IPS-18c (cell line): ENCODE measurements at regions not wholly inside any gene's neighbourhood (a gene's known extent, or its start where the extent isn't known, plus 50 kb on each side); places are given as distances from the start of the nearest gene placed in this dataset.
"Not testable (repeated sequence)": the region's sequence is repeated elsewhere in the genome, so short reads cannot be mapped to it uniquely, and the experiment has no call there.

Experiments
- H3K4me3 ChIP-seq: 2 replicates; pipeline ENCODE4 v1.7.0; 2013; ENCODE audit warnings: low read depth, mild to moderate bottlenecking, low read length, moderate library complexity; ENCODE audit not compliant: insufficient read depth
- H3K9me3 ChIP-seq: one replicate; pipeline ENCODE4 v1.6.1; 2013; ENCODE audit warnings: mild to moderate bottlenecking, low read length, moderate library complexity; ENCODE audit not compliant: control insufficient read depth, insufficient read depth

DNA sequence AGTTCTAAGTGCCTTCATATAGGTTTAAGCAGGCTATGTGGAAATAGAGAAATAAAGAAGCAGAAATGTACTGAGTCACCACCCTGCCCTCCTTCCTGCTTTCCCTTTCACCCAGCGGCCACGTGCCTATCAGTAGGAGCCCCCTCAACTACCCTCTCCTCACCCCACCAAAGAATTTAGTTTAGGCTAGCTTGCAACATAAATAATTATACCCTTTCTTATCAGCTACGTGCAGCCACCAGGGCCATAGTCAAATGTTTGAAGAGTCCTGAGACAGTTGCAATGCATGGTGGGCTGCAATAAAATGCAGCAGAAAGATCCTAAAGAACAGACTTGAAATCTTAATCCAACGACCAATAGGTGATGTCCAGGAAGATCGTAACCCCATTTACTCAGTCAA, 101.2 kb downstream of the RTP5 start:
- Histone ChIP-seq H3K9me3 (no peaks in the 10 kb centered on the region), H3K4me3 (no peak overlapping the region)

DNA sequence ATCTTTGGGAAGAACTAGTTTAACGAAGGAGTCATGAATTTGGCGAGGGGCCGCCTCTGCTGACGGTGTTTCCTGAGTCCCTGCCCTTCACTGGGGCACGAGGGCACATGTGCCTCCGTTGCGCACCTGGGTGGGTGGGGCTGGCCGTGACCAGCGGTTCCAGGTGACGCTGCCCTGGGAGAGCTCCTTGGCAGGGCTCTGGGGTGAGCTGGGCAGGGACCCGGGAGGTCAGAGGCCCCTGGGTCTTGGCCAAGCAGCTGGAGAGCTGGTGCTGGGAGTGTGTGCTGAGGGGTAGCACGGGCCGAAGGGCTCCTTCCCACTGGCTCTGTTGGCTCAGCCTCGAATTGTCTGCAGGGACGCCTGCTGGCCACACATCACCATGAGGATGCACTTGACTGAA, 104.6 kb downstream of the RTP5 start:
- H3K4me3 ChIP-seq = no peak overlapping the region
- H3K9me3 ChIP-seq = no peaks in the 10 kb centered on the region

DNA sequence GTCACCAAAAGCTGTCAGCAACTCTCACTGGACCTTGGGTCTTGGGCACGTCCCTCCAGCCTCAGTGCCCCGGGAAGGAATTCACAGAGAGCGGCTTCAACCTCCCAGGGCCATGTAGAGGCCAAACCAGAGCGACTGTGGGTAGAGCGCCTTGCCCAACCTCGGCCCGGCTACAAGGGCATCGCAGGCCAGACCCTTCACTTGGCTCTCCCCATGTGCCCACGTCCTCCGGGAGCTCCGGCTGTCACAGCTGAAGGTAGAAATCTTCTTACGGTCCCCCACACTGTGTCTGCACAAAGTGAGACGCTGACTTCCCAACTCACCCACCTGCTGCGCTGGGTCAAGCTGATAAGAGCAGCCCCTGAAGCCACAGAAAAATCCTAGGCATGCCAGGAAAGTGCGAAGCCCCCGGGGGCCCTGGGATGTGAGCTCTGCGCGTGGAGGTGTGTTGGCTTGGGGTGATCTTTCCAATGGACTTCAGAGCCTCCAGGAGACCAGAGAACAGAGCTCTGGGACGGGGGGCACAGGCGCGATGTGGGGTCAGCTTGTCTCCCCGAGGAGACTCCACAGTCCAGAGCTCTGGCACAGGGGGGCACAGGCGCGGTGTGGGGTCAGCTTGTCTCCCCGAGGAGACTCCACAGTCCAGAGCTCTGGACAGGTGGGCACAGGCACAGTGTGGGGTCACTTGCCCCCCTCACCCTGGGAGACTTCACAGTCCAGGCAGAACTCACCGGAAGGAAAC, 105.5 kb downstream of the RTP5 start:
- no peaks in the 10 kb centered on the region for H3K9me3 ChIP-seq

DNA sequence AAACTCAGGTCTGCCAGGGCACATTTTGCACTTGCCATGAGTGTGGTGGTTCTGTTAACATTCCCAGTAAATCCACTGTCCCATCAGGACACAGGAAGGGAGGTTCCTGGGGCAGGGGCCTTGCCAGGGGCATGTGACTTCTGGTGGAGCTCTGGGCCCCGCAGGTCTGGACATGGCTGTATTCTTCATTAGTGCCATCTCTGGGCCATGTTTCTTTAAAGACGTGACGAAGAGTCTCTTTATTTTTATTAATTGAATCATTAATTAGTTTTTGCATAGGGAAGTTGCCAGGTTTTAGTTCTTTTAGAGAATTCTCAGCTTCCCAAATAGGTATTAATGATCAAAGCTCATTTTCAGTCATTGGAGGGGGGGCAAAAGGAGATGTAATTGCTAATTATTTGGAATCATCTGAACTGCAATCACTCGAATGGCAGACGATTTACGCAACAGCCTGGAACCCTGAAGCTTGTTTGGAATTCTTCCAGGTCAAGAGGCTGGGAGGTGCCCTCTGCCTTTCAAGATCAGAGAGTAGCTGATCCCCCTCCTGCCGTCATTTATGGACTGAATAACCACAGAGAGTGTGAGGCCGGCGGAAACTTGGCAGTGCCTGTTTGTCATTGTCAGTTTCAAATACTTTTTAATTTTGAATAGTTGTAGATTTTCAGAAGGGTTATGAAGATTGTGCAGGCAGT, 106.2 kb downstream of the RTP5 start:
- H3K4me3 ChIP-seq = no peak overlapping the region
- no peaks in the 10 kb centered on the region for H3K9me3 ChIP-seq

More for the DNA sequence above, 105.5 kb downstream of the RTP5 start:
- no peak overlapping the region for H3K4me3 ChIP-seq

DNA sequence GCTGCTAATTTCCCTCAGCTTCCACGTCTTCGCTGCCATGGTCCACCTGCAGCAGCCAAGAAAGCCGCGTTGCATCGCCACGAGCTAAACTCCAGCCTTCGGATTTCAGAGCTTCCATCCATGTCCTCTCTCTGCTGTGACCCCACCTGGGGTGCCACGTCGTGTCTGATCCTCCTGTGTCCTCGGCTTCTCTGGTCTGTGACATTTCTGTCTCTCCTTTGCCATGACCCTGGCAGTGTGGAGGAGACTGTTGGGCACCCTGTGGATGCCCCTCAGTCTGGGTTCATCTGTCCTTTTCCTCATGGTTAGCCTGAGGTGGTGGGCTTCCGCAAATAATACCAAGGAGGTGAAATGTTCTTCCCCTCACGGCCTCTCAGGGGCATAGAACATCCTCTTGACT, 106.8 kb downstream of the RTP5 start:
- no peaks in the 10 kb centered on the region for H3K9me3 ChIP-seq
- no peak overlapping the region for H3K4me3 ChIP-seq

DNA sequence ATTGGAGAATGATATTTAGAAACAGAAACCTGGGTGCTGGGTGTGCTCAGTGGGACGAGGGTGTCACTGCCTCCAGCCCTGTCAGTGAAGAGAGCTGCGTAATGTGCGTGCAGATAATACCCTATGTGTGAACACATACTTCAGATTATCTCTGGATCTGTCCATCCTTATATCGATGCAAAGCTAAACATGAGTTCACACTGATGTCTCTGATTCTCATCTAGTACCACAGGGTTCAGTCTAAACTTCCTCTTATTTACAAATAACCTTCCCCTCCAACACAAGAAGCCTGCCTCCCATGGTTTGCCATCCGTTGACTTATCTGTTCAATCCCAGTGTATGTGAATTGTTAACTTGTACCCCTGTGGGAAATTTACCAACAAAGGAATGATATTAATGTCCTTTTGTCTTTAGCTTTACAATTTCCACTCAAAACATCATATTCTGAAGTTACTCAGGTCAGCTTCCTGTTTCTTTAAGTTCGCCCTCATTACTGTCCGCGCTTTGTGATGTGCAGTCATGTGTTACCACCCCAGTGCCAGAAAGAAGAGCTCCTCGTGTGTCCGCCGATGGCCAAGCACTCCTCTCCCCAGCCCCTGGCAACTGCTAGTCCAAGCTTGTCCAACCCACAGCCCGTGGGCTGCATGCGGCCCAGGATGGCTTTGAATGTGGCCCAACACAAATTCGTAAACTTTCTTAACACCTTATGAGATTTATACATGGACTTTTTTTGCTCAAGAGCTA, 108.2 kb downstream of the RTP5 start:
- Histone ChIP-seq H3K4me3 (no peak overlapping the region), H3K9me3 (no peaks in the 10 kb centered on the region)

DNA sequence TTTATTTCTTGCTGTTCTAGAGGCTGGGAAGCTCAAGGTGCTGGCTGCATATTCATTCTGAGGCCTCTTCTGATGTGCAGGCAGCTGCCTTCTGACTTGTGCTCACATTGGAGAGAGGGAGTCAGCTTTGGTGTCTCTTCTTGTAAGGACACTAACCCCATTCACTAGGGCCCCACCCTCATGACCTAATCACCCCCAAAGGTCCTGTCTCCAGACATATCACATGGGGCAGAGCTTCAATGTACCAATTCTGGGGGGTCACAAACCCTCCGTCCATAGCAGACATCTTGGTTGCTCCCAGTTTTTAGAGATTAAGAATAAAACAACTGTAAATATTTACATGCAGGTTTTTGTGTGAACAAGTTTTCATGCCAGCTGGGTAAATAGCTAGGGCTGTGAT, 109.1 kb downstream of the RTP5 start:
- H3K9me3 ChIP-seq = no peaks in the 10 kb centered on the region
- no peak overlapping the region for H3K4me3 ChIP-seq

GRCh38 chr2:241980193-241980592, 110.7 kb downstream of the RTP5 start:
- peaks cover 2% of the 10 kb centered on the region for H3K9me3 ChIP-seq
- no peak overlapping the region for H3K4me3 ChIP-seq

GRCh38 chr2:241981076-241981700, 111.7 kb downstream of the RTP5 start:
- Histone ChIP-seq H3K4me3 (no peak overlapping the region), H3K9me3 (peaks cover 2% of the 10 kb centered on the region)

DNA sequence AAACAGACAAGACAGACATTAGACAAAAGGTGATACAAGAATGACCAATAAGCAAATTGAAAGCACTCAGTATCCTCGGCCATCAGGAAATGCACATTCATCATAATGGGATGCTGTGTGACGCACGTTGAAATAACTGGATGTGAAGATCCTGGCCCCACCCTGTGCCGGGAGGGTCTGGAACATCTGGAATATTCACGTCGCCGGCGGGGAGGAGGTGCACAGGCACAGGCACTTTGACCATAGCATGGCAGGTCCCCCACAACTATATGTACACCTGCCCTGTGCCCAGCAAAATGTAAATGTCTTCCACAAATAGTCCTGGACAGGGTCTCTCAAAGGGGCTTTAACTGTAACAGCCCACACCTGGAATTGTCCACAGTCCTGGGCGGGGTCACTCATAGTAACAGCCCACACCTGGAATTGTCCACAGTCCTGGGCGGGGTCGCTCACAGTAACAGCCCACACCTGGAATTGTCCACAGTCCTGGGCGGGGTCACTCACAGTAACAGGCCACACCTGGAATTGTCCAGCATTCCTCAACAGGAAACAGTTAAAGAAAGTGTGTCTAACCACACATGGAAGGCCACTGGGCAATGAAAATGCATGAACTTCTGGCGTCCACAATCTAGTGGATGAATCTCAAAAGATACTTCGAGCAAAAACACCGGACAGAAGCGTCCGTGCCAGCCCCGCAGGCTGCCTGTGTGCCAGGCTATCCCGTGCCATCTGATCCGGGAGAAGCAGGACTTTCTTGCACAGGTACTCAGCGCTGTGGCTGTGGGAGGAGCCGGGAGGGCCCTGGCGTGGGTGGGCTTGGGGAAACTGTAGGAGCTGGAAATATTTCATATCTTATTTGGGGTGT, 113.4 kb downstream of the RTP5 start:
- H3K4me3 ChIP-seq = no peak overlapping the region

DNA sequence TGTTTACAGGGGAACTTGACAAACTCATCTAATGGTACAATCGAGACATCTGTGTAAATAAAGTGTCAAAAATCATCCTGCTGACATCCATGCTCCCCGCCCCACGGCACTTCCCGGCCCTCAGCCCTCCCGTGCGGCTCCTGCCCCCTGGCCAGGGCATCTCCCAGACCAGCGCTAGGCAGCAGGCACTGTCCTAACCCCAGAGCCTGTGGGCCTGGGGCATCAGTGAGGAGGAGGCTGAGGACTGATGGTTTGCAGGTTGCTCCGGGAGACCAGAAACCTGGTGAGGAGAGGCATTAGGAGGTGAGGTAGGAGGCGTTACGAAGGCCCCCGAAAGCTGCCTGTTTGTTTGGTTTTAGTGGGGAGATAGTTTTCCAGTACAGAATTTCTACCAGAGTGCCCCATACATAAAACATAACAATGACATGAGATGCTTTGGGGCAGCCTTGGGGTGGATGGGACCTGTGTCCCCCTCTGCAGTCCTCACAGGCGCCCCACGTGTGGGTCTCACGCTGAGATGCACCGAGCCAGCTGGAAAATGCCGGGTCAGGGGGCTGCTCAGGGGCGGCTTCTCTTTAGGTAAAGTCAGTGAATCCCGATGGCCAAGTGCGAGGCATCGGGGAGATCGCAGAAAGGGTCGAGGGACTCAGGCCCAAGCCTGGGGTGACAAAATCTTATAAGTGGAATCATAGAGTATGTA, 114.2 kb downstream of the RTP5 start:
- no peak overlapping the region for H3K4me3 ChIP-seq
- peaks cover 4% of the 10 kb centered on the region for H3K9me3 ChIP-seq

More for the DNA sequence above, 113.4 kb downstream of the RTP5 start:
- peaks cover 4% of the 10 kb centered on the region for H3K9me3 ChIP-seq

GRCh38 chr2:241984271-241984655, 114.7 kb downstream of the RTP5 start:
- Histone ChIP-seq H3K4me3 (no peak overlapping the region), H3K9me3 (peaks cover 4% of the 10 kb centered on the region)

- Histone ChIP-seq H3K9me3 (peaks cover 4% of the 10 kb centered on the region), H3K4me3 (no peak overlapping the region)
Observed at GRCh38 chr2:241984658-241985057, 115.1 kb downstream of the RTP5 start.

- not testable (repeated sequence) for H3K4me3 ChIP-seq, H3K9me3 ChIP-seq
Observed at GRCh38 chr2:241985161-241985985, 115.8 kb downstream of the RTP5 start.

GRCh38 chr2:241985986-241986329, 116.4 kb downstream of the RTP5 start:
- peaks cover 4% of the 10 kb centered on the region for H3K9me3 ChIP-seq
- no peak overlapping the region for H3K4me3 ChIP-seq
